Activated naive CD4-positive, alpha-beta T cell treated with anti-CD3 and anti-CD28 coated beads, Interleukin-2, amount 50 U/mL, for 24 hours (primary cell): ENCODE measurements at regions not wholly inside any gene's neighbourhood (a gene's known extent, or its start where the extent isn't known, plus 50 kb on each side); places are given as distances from the start of the nearest gene placed in this dataset.

Source experiments
- H3K27ac Mint-ChIP-seq: one replicate; pipeline ENCODE4 v1.8.0; 2021; ENCODE audit warnings: mild to moderate bottlenecking, mixed read lengths
- H3K27me3 Mint-ChIP-seq: one replicate; pipeline ENCODE4 v1.8.0; 2021; ENCODE audit warnings: mixed read lengths
- H3K36me3 Mint-ChIP-seq: one replicate; pipeline ENCODE4 v1.8.0; 2021; ENCODE audit warnings: mixed read lengths
- H3K4me1 Mint-ChIP-seq: one replicate; pipeline ENCODE4 v1.8.0; 2021; ENCODE audit warnings: mixed read lengths
- H3K4me3 Mint-ChIP-seq: one replicate; pipeline ENCODE4 v1.8.0; 2021; ENCODE audit warnings: mild to moderate bottlenecking, mixed read lengths
- H3K9me3 Mint-ChIP-seq: one replicate; pipeline ENCODE4 v1.8.0; 2021; ENCODE audit warnings: mixed read lengths

DNA sequence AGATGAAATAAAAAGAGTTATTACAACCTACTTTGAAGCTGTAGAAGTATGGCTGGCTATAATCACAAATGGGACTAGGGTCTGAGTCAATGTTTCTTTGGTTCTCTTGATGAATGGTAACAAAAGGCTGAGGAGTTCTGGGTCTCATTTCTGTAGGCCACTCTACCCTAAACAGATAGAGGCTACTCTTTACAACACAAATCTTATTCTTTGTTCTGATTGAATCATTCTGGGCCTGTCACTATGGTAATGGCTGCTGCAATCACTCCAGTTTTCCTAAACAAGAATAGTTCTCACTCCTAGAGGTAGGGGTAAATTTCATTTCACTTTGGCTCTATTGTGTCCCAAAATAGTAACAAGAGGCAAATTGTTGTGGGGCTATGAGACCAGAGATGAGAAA, 1714.3 kb upstream of the PCDH20 start:
- H3K27ac Mint-ChIP-seq: no peak overlapping the region
- no peaks in the 10 kb centered on the region for H3K27me3 Mint-ChIP-seq
- H3K36me3 Mint-ChIP-seq: no peaks in the 10 kb centered on the region
- no peaks in the 10 kb centered on the region for H3K4me1 Mint-ChIP-seq
- no peaks in the 10 kb centered on the region for H3K9me3 Mint-ChIP-seq
- no peak overlapping the region for H3K4me3 Mint-ChIP-seq

DNA sequence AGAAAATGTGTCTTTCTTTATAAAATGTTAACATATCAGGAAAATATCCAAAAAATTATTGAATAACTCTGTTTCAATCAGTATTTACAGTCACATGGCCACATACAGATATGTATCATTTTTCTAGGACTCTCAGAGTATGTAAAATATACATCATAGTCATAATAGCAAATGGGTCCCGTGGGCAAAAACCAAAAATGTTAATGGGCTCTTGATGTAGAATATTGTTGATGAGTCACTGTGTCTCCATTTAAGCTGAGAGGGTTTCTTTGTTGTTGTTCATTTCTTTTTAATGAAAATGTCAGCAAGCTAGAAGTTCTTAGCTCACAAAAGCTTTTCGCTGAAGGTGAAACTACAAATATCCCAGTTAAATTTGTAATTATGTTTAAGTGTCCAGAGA, 1713.1 kb upstream of the PCDH20 start:
- H3K36me3 Mint-ChIP-seq: no peaks in the 10 kb centered on the region
- no peaks in the 10 kb centered on the region for H3K9me3 Mint-ChIP-seq
- no peaks in the 10 kb centered on the region for H3K27me3 Mint-ChIP-seq
- H3K4me3 Mint-ChIP-seq: no peak overlapping the region
- no peak overlapping the region for H3K27ac Mint-ChIP-seq
- H3K4me1 Mint-ChIP-seq: no peaks in the 10 kb centered on the region

- H3K27ac Mint-ChIP-seq: no peak overlapping the region
- no peak overlapping the region for H3K4me3 Mint-ChIP-seq
- H3K36me3 Mint-ChIP-seq: no peaks in the 10 kb centered on the region
- H3K9me3 Mint-ChIP-seq: no peaks in the 10 kb centered on the region
- no peaks in the 10 kb centered on the region for H3K27me3 Mint-ChIP-seq
- no peaks in the 10 kb centered on the region for H3K4me1 Mint-ChIP-seq
Measured at GRCh38 chr13:63124863-63125262, 1709.2 kb upstream of the PCDH20 start.

- Mint-ChIP-seq H3K4me3 (no peak overlapping the region), H3K4me1 (no peaks in the 10 kb centered on the region), H3K9me3 (no peaks in the 10 kb centered on the region), H3K27me3 (no peaks in the 10 kb centered on the region), H3K36me3 (no peaks in the 10 kb centered on the region), H3K27ac (no peak overlapping the region)
Measured at GRCh38 chr13:63120883-63121282, 1705.2 kb upstream of the PCDH20 start.

- Mint-ChIP-seq H3K9me3 (no peaks in the 10 kb centered on the region), H3K27ac (no peak overlapping the region), H3K4me1 (no peaks in the 10 kb centered on the region), H3K4me3 (no peak overlapping the region), H3K36me3 (no peaks in the 10 kb centered on the region), H3K27me3 (no peaks in the 10 kb centered on the region)
Measured at GRCh38 chr13:63117710-63118109, 1702.1 kb upstream of the PCDH20 start.

GRCh38 chr13:63112799-63113395, 1697.2 kb upstream of the PCDH20 start:
- H3K9me3 Mint-ChIP-seq: peaks cover 4% of the 10 kb centered on the region
- no peaks in the 10 kb centered on the region for H3K36me3 Mint-ChIP-seq
- H3K27ac Mint-ChIP-seq: no peak overlapping the region
- no peak overlapping the region for H3K4me3 Mint-ChIP-seq
- no peaks in the 10 kb centered on the region for H3K4me1 Mint-ChIP-seq
- no peaks in the 10 kb centered on the region for H3K27me3 Mint-ChIP-seq

DNA sequence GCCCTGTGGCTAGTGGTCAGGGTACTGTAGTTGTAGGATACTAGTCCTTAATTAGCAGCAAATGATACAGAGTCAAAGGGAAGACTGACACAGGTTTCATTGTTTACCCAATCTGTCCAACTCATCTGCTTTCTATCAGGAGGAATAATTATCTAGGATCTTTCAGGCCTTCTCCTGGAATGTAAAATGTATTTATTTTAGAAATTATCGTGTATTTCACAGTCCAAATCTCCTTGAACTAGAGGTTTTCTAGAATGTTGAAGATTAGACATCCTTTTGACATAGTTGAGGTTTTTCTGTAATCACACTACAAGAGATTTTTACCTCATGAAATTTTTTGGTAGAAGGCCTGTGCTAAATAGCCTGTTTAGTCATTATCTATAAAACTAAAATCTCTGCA, 1694.8 kb upstream of the PCDH20 start:
- Mint-ChIP-seq H3K27me3 (no peaks in the 10 kb centered on the region), H3K4me3 (no peak overlapping the region), H3K36me3 (no peaks in the 10 kb centered on the region), H3K4me1 (no peaks in the 10 kb centered on the region), H3K27ac (no peak overlapping the region), H3K9me3 (peaks cover 4% of the 10 kb centered on the region)

- no peaks in the 10 kb centered on the region for H3K27me3 Mint-ChIP-seq
- H3K4me1 Mint-ChIP-seq: no peaks in the 10 kb centered on the region
- H3K9me3 Mint-ChIP-seq: peaks cover 4% of the 10 kb centered on the region
- no peaks in the 10 kb centered on the region for H3K36me3 Mint-ChIP-seq
- H3K4me3 Mint-ChIP-seq: no peak overlapping the region
- no peak overlapping the region for H3K27ac Mint-ChIP-seq
Measured at GRCh38 chr13:63107179-63107943, 1691.7 kb upstream of the PCDH20 start.

DNA sequence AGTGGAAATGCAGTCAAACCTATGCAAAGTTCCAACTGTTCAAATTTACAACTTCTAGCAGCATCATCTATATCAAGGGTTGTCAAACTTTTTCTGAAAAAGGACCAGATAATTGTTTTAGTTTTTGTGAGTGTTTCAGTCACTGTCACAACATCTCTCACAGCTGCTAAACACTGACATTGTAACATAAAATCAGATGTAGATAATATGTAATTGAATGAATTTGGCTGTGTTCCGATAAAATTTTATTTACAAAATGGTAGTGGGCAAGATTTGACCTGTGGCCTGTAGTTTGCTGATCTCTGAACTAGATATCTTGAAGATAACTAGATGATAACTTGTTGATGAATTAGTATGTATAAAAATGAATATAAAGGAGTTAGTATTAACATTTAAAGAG, 1679.1 kb upstream of the PCDH20 start:
- no peaks in the 10 kb centered on the region for H3K27me3 Mint-ChIP-seq
- H3K36me3 Mint-ChIP-seq: no peaks in the 10 kb centered on the region
- H3K4me3 Mint-ChIP-seq: no peak overlapping the region
- peaks cover 4% of the 10 kb centered on the region for H3K9me3 Mint-ChIP-seq
- no peaks in the 10 kb centered on the region for H3K4me1 Mint-ChIP-seq
- no peak overlapping the region for H3K27ac Mint-ChIP-seq

GRCh38 chr13:63093907-63094469, 1678.3 kb upstream of the PCDH20 start:
- Mint-ChIP-seq H3K36me3 (no peaks in the 10 kb centered on the region), H3K4me3 (no peak overlapping the region), H3K27me3 (no peaks in the 10 kb centered on the region), H3K9me3 (peaks cover 4% of the 10 kb centered on the region), H3K4me1 (no peaks in the 10 kb centered on the region), H3K27ac (no peak overlapping the region)

GRCh38 chr13:63092456-63092855, 1676.8 kb upstream of the PCDH20 start:
- H3K27me3 Mint-ChIP-seq: no peaks in the 10 kb centered on the region
- H3K27ac Mint-ChIP-seq: no peak overlapping the region
- peaks cover 4% of the 10 kb centered on the region for H3K9me3 Mint-ChIP-seq
- H3K36me3 Mint-ChIP-seq: no peaks in the 10 kb centered on the region
- no peaks in the 10 kb centered on the region for H3K4me1 Mint-ChIP-seq
- H3K4me3 Mint-ChIP-seq: no peak overlapping the region

DNA sequence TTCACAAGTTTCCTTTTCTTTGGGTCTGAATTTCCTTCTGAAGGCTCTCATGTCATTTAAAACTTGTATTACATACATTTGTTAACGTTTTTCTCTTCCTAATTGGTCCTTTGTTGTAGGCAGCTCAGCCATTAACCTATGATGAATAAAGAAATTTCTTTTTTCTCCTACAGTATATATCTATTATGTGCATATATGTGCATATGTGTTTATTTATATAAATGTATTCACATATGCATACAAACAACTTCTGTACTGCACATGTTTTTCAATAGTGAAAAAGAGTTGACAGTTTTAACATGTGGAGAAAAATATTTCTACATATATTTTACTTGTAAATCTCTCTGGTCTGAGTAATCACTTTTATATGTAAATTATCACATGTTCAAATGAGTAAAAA, 1674.9 kb upstream of the PCDH20 start:
- H3K36me3 Mint-ChIP-seq: no peaks in the 10 kb centered on the region
- H3K9me3 Mint-ChIP-seq: peaks cover 4% of the 10 kb centered on the region
- no peak overlapping the region for H3K27ac Mint-ChIP-seq
- H3K27me3 Mint-ChIP-seq: no peaks in the 10 kb centered on the region
- H3K4me1 Mint-ChIP-seq: no peaks in the 10 kb centered on the region
- H3K4me3 Mint-ChIP-seq: no peak overlapping the region

DNA sequence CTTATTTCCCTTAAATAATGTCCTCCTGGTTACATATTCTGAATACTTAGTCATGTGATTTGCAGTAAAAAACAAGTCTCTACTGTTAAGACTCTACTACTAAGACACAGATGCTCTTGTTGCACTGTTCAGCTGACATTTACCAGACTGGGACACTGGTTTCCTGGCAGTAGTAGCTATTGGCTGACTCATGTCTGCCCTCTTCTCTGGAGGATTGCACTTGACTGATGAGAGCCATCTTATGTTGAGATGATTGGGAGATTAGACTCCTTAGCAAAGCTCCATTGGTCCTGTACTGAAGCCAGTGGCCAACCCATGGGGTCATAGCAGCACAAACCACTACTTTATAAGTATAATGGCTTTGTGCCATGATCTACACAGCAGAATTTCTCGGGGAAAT, 1672.6 kb upstream of the PCDH20 start:
- Mint-ChIP-seq H3K36me3 (no peaks in the 10 kb centered on the region), H3K27ac (no peak overlapping the region), H3K4me3 (no peak overlapping the region), H3K4me1 (no peaks in the 10 kb centered on the region), H3K27me3 (no peaks in the 10 kb centered on the region), H3K9me3 (no peaks in the 10 kb centered on the region)

DNA sequence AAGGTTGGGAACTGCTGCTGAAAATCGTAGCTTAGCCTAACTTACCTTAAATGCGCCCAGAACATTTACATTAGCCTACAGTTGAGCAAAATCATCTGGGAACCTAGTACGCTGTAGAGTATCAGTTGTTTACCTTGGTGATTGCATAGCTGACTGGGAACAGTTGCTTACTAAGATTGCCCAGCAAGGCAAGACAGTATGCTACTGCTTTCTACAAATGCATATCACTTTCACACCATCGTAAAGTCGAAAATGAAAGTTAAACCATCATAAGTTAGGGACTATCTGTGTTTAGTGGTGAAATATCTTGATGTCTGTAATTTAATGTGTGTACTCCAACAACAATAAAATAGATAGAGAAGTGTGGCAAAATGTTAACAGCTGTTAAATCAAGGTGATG, 1670.6 kb upstream of the PCDH20 start:
- Mint-ChIP-seq H3K27ac (no peak overlapping the region), H3K4me1 (no peaks in the 10 kb centered on the region), H3K27me3 (no peaks in the 10 kb centered on the region), H3K36me3 (no peaks in the 10 kb centered on the region), H3K4me3 (no peak overlapping the region), H3K9me3 (peaks cover 8% of the 10 kb centered on the region)

GRCh38 chr13:63085851-63086250, 1670.2 kb upstream of the PCDH20 start:
- H3K27ac Mint-ChIP-seq: no peak overlapping the region
- peaks cover 10% of the 10 kb centered on the region for H3K9me3 Mint-ChIP-seq
- no peak overlapping the region for H3K4me3 Mint-ChIP-seq
- H3K36me3 Mint-ChIP-seq: no peaks in the 10 kb centered on the region
- no peaks in the 10 kb centered on the region for H3K4me1 Mint-ChIP-seq
- no peaks in the 10 kb centered on the region for H3K27me3 Mint-ChIP-seq

GRCh38 chr13:63081400-63082014, 1665.9 kb upstream of the PCDH20 start:
- no peaks in the 10 kb centered on the region for H3K36me3 Mint-ChIP-seq
- H3K4me3 Mint-ChIP-seq: no peak overlapping the region
- H3K4me1 Mint-ChIP-seq: no peaks in the 10 kb centered on the region
- H3K27me3 Mint-ChIP-seq: no peaks in the 10 kb centered on the region
- no peak overlapping the region for H3K27ac Mint-ChIP-seq
- H3K9me3 Mint-ChIP-seq: peaks cover 10% of the 10 kb centered on the region
